ENCODE measurements at regions not wholly inside any gene's neighbourhood (a gene's known extent, or its start where the extent isn't known, plus 50 kb on each side); places are given as distances from the start of the nearest gene placed in this dataset.

- Histone ChIP-seq H3K4me3 (ENCODE audit: low read depth, low read length) (no peak overlapping the region), H3K27ac (ENCODE audit: low read depth, low read length) (no peak overlapping the region), H3K9me3 (ENCODE audit: control insufficient read depth, insufficient read depth, low read length) (no peaks in the 10 kb centered on the region), H3K27me3 (ENCODE audit: control insufficient read depth, insufficient read depth, low read length) (no peaks in the 10 kb centered on the region)
- TF ChIP-seq CTCF (IDR thresholded peaks at IDR 0.05; ENCODE audit: low read depth, low read length), result no peak
- ChIA-PET POLR2A (no interaction called here), CTCF (no interaction called here)
- DNase-seq (ENCODE audit: low read depth, low spot score), result no peak
Measured at GRCh38 chr1:56297904-56298303, 281.5 kb downstream of the PLPP3 start.

- POLR2A ChIA-PET, result no interaction called here
- Histone ChIP-seq H3K27me3 (ENCODE audit: control insufficient read depth, insufficient read depth, low read length) (no peaks in the 10 kb centered on the region), H3K4me3 (ENCODE audit: low read depth, low read length) (no peak overlapping the region), H3K9me3 (ENCODE audit: control insufficient read depth, insufficient read depth, low read length) (no peaks in the 10 kb centered on the region), H3K27ac (ENCODE audit: low read depth, low read length) (no peak overlapping the region)
- no peak for DNase-seq (ENCODE audit: low read depth, low spot score)
- no peak for TF ChIP-seq CTCF (IDR thresholded peaks at IDR 0.05; ENCODE audit: low read depth, low read length)
- CTCF ChIA-PET, result no interaction called here
Measured at GRCh38 chr1:56297208-56297607, 282.2 kb downstream of the PLPP3 start.

DNA sequence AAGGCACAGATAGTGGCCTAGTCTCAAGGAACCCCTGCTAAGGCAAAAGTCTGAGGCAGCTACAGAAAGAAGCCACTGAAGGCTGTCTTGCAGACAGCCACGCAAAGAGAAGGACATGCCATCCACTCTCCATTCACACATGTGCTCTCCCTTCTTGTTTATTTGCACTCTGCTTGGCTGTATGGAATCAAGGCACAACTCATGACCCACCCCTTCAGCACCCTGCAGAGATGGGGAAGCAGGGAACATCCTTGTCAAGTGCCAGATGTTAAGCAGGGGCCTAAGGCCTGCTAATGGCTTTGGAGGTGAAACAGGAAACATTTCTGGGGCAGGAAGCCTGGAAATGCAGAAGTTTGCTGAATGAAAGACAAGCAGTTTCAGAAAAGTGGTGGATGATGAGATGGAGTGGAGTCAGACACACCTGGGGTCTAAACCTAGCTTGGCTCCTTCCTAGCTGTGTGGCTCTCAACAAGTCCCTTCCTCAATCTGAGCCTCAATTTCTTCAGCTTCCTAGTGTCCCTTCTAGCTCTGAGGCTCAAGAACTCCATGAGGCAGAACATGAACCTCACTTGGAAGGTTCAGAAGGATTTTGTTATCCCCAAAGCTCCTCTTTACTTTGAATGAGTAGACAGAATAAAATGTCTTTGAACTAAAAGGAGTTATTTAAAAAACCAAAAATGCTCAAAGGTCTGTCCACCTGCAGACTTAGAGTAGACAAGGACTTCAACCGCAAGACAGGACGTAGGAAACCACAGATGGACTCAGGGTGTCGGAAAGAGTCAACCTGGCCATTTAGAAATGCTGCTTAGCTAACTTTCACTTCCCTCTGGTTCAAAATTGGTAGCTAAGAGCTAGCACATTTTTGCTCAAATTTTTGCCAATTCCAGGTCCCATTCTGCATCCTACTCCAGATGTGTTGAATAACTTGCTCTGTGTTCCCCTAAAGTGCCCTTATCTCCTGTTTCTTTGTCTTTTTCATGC is 283.1 kb downstream of the PLPP3 start:
- CTCF ChIA-PET, result no interaction called here
- POLR2A ChIA-PET, result no interaction called here
- Histone ChIP-seq H3K27ac (ENCODE audit: low read depth, low read length) (no peak overlapping the region), H3K27me3 (ENCODE audit: control insufficient read depth, insufficient read depth, low read length) (no peaks in the 10 kb centered on the region), H3K9me3 (ENCODE audit: control insufficient read depth, insufficient read depth, low read length) (no peaks in the 10 kb centered on the region), H3K4me3 (ENCODE audit: low read depth, low read length) (no peak overlapping the region)
- no peak for TF ChIP-seq CTCF (IDR thresholded peaks at IDR 0.05; ENCODE audit: low read depth, low read length)
- no peak for DNase-seq (ENCODE audit: low read depth, low spot score)

DNA sequence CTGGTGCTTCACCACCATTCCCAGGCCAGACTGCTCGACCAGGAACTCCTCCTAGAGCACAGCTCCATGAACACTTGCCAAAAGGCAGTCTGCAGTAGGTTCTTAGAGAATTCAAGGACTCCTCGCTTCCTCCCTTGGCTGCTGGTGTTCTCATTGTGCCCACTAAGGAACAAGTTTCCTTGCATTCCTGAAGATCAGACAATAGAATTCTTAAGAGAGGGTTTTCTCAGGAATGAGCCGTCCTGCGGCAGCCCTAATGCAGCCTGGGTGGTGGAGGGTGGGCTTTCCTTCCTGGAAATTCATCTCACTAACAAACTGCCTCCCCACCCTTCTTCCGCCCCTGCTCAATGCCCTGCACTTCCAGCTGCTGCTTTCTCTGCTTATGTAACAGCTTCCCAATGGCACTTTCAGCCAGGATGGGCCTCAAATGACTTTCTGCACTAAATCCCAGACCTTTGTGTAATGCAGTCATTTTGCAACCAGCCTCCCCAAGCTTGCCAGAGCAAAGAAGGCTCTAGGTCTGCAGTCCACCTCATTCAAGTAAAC is 287.9 kb downstream of the PLPP3 start:
- DNase-seq (ENCODE audit: low read depth, low spot score), result no peak
- ChIA-PET CTCF (no interaction called here), POLR2A (no interaction called here)
- no peaks in the 10 kb centered on the region for H3K9me3 ChIP-seq (ENCODE audit: control insufficient read depth, insufficient read depth, low read length)
- H3K27ac ChIP-seq (ENCODE audit: low read depth, low read length), result no peak overlapping the region
- TF ChIP-seq CTCF (IDR thresholded peaks at IDR 0.05; ENCODE audit: low read depth, low read length), result no peak
- H3K27me3 ChIP-seq (ENCODE audit: control insufficient read depth, insufficient read depth, low read length), result no peaks in the 10 kb centered on the region
- H3K4me3 ChIP-seq (ENCODE audit: low read depth, low read length), result no peak overlapping the region

DNA sequence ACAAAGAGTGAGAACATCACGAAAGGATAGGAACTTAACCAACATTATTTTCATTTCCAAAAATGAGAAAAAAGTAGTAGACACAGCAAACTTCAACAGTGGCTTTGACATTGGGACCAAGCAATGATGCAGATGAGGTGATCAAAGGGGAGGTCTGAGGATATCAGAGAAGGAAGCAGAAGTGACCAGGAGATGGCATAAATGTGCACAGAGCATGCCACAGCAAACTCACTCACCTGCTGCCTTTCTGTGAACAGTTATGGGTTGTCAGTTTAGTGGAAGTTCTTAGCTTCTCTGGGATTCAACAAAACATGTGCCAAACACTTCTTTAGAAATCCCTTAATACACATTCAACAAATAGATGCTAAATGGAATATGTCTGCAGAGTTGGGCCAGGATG is 290.1 kb downstream of the PLPP3 start:
- CTCF ChIA-PET, result no interaction called here

More for the DNA sequence above, 290.1 kb downstream of the PLPP3 start:
- no peak overlapping the region for H3K27ac ChIP-seq (ENCODE audit: low read depth, low read length)
- no peak for TF ChIP-seq CTCF (IDR thresholded peaks at IDR 0.05; ENCODE audit: low read depth, low read length)
- no peaks in the 10 kb centered on the region for H3K9me3 ChIP-seq (ENCODE audit: control insufficient read depth, insufficient read depth, low read length)
- no peak overlapping the region for H3K4me3 ChIP-seq (ENCODE audit: low read depth, low read length)
- no peak for DNase-seq (ENCODE audit: low read depth, low spot score)
- POLR2A ChIA-PET, result no interaction called here
- H3K27me3 ChIP-seq (ENCODE audit: control insufficient read depth, insufficient read depth, low read length), result no peaks in the 10 kb centered on the region
